GM23338 (cell line): ENCODE measurements at regions not wholly inside any gene's neighbourhood (a gene's known extent, or its start where the extent isn't known, plus 50 kb on each side); places are given as distances from the start of the nearest gene placed in this dataset.
A peak's percentile ranks its signal among the peaks of the same experiment; 100 is the strongest.

ENCODE experiments used
- ATAC-seq: fragments of 200-7000 bp; cut with Tn5 transposase; 3 replicates; pipeline ENCODE4 v1.9.1; 2020
- DNase-seq: peaks from one replicate; pipeline ENCODE4 v3.0.0-alpha.2; 2015; ENCODE audit warnings: low spot score
- H2AFZ ChIP-seq: fragments of 200-600 bp; sonication (generic); 2 replicates; pipeline ENCODE4 v1.8.0; 2016; ENCODE audit warnings: antibody characterized with exemption, mild to moderate bottlenecking, moderate library complexity
- H3F3A ChIP-seq: fragments of 200-600 bp; sonication (generic); replicated peaks from 2 replicates; pipeline ENCODE4 v1.8.0; 2017; ENCODE audit warnings: antibody characterized with exemption, mixed run types, low read depth
- H3K27ac ChIP-seq: fragments of 200-600 bp; sonication (generic); 2 replicates; pipeline ENCODE4 v1.6.1; 2016; ENCODE audit warnings: low read depth
- H3K27me3 ChIP-seq: fragments of 200-600 bp; sonication (generic); 2 replicates; pipeline ENCODE4 v1.8.0; 2016; ENCODE audit warnings: mild to moderate bottlenecking, mixed run types, moderate library complexity; ENCODE audit not compliant: insufficient read depth
- H3K36me3 ChIP-seq: fragments of 200-600 bp; sonication (generic); 2 replicates; pipeline ENCODE4 v1.8.0; 2016; ENCODE audit warnings: mild to moderate bottlenecking; ENCODE audit not compliant: insufficient read depth
- H3K4me1 ChIP-seq: fragments of 200-600 bp; sonication (generic); 2 replicates; pipeline ENCODE4 v1.8.0; 2016; ENCODE audit warnings: mild to moderate bottlenecking, moderate library complexity; ENCODE audit not compliant: insufficient read depth
- H3K4me2 ChIP-seq: fragments of 200-600 bp; sonication (generic); 2 replicates; pipeline ENCODE4 v1.7.1; 2017; ENCODE audit warnings: mixed run types
- H3K4me3 ChIP-seq: fragments of 200-600 bp; sonication (generic); 2 replicates; pipeline ENCODE4 v1.6.1; 2016; ENCODE audit warnings: mixed run types
- H3K79me2 ChIP-seq: fragments of 200-600 bp; sonication (generic); replicated peaks from 2 replicates; pipeline ENCODE4 v1.8.0; 2017; ENCODE audit warnings: mild to moderate bottlenecking; ENCODE audit not compliant: insufficient read depth
- H3K9me2 ChIP-seq: fragments of 200-600 bp; sonication (generic); 2 replicates; pipeline ENCODE4 v1.8.0; 2017; ENCODE audit not compliant: insufficient read depth
- H4K20me1 ChIP-seq: fragments of 200-600 bp; sonication (generic); replicated peaks from 2 replicates; pipeline ENCODE4 v1.8.0; 2017; ENCODE audit warnings: mild to moderate bottlenecking; ENCODE audit not compliant: insufficient read depth
- H3K27ac Mint-ChIP-seq: 2 replicates; pipeline ENCODE4 v1.8.0; 2020; ENCODE audit warnings: inconsistent platforms, mild to moderate bottlenecking, moderate library complexity, mixed read lengths
- H3K27me3 Mint-ChIP-seq: 3 replicates; pipeline ENCODE4 v1.8.0; 2022; ENCODE audit warnings: low read depth, mild to moderate bottlenecking, moderate library complexity, mixed read lengths, inconsistent platforms; ENCODE audit not compliant: insufficient read depth, poor library complexity
- H3K36me3 Mint-ChIP-seq: 3 replicates; pipeline ENCODE4 v1.8.0; 2021; ENCODE audit warnings: low read depth, mild to moderate bottlenecking, inconsistent platforms, moderate library complexity, mixed read lengths
- H3K4me1 Mint-ChIP-seq: 3 replicates; pipeline ENCODE4 v1.8.0; 2020; ENCODE audit warnings: mild to moderate bottlenecking, inconsistent platforms, mixed read lengths
- H3K4me3 Mint-ChIP-seq: 3 replicates; pipeline ENCODE4 v1.8.0; 2021; ENCODE audit warnings: moderate library complexity, mild to moderate bottlenecking, inconsistent platforms, mixed read lengths
- H3K9me3 Mint-ChIP-seq: 3 replicates; pipeline ENCODE4 v1.8.0; 2020; ENCODE audit warnings: moderate library complexity, mild to moderate bottlenecking, inconsistent platforms, mixed read lengths
- CREB1 ChIP-seq: fragments of 250-450 bp; sonication (Bioruptor Pico); IDR thresholded peaks from 2 replicates; pipeline ENCODE4 v1.5.0; 2020; ENCODE audit warnings: low read depth, mild to moderate bottlenecking, moderate library complexity
- ETS1 ChIP-seq: IDR thresholded peaks from 2 replicates; pipeline ENCODE4 v1.6.1; 2016; ENCODE audit warnings: antibody characterized with exemption
- EZH2 ChIP-seq: fragments of 200-600 bp; sonication (generic); IDR thresholded peaks from one replicate; pipeline ENCODE4 v1.8.0; 2017; ENCODE audit warnings: antibody characterized with exemption, mild to moderate bottlenecking, low read depth; ENCODE audit not compliant: unreplicated experiment
- EZH2phosphoT487 ChIP-seq: fragments of 200-600 bp; sonication (generic); IDR thresholded peaks from one replicate; pipeline ENCODE4 v1.8.1; 2018; ENCODE audit warnings: antibody characterized with exemption; ENCODE audit not compliant: unreplicated experiment
- JUNB ChIP-seq: IDR thresholded peaks from one replicate; pipeline ENCODE4 v1.6.1; 2016; ENCODE audit warnings: antibody characterized with exemption; ENCODE audit not compliant: unreplicated experiment
- NANOG ChIP-seq: IDR thresholded peaks from 2 replicates; pipeline ENCODE4 v1.6.1; 2016; ENCODE audit warnings: antibody characterized with exemption, borderline replicate concordance
- POLR2AphosphoS5 ChIP-seq: IDR thresholded peaks from 2 replicates; pipeline ENCODE4 v1.6.1; 2016; ENCODE audit warnings: antibody characterized with exemption, low read depth
- REST ChIP-seq: IDR thresholded peaks from one replicate; pipeline ENCODE4 v1.6.1; 2018; ENCODE audit warnings: antibody characterized with exemption; ENCODE audit not compliant: unreplicated experiment
- STAT1 ChIP-seq: IDR thresholded peaks from one replicate; pipeline ENCODE4 v1.6.1; 2016; ENCODE audit warnings: antibody characterized with exemption; ENCODE audit not compliant: unreplicated experiment
- ZNF114 ChIP-seq: fragments of 250-450 bp; sonication (Bioruptor Pico); IDR thresholded peaks from 2 replicates; pipeline ENCODE4 v1.5.0; 2020; ENCODE audit warnings: mild to moderate bottlenecking, moderate library complexity
- ZNF331 ChIP-seq: fragments of 250-450 bp; sonication (Bioruptor Pico); IDR thresholded peaks from 2 replicates; pipeline ENCODE4 v1.5.0; 2020; ENCODE audit warnings: low read depth, mild to moderate bottlenecking, moderate library complexity
- ZNF462 ChIP-seq: fragments of 250-450 bp; sonication (Bioruptor Pico); IDR thresholded peaks from 2 replicates; pipeline ENCODE4 v1.5.0; 2020; ENCODE audit warnings: mild to moderate bottlenecking, moderate library complexity
- TF ChIP-seq, protein P1 (sequence below), 2 experiments: fragments of 200-600 bp in 1 of 2; sonication (generic) in 1 of 2; conservative IDR thresholded peaks; 2 replicates each; pipeline versions ENCODE4 v1.5.1 to v1.6.1; 2016 to 2017; ENCODE audit warnings: antibody characterized with exemption in 2 of 2, low read depth in 2 of 2, mild to moderate bottlenecking in 2 of 2, moderate library complexity in 1 of 2

GRCh38 chr4:112840061-112840460 is 203.1 kb downstream of the LARP7 start:
- Histone ChIP-seq H3K27me3 (no peaks in the 10 kb centered on the region), H3K36me3 (peaks cover 7% of the 10 kb centered on the region), H4K20me1 (no peaks in the 10 kb centered on the region), H3K4me1 (peaks cover 18% of the 10 kb centered on the region), H3K79me2 (no peaks in the 10 kb centered on the region; the same call in none of the 2 replicates), H2AFZ (no peak overlapping the region), H3K27ac (no peak overlapping the region), H3F3A (no peaks in the 10 kb centered on the region; the same call in 1 of the 2 replicates), H3K4me2 (0 out of 2 replicates have a peak overlapping the region, but pooled peaks have one; percentile 4), H3K4me3 (no peak overlapping the region), H3K9me2 (no peaks in the 10 kb centered on the region)
- peaks cover 29% of the 10 kb centered on the region for H3K9me3 Mint-ChIP-seq
- TF ChIP-seq POLR2AphosphoS5 (no peak), REST (no peak), ZNF114 (CRISPR knock-in tag) (no peak), ETS1 (no peak), ZNF462 (CRISPR knock-in tag) (no peak), EZH2phosphoT487 (no peak), ZNF331 (CRISPR knock-in tag) (no peak), JUNB (no peak), CREB1 (CRISPR knock-in tag) (no peak), NANOG (no peak), EZH2 (no peak), STAT1 (no peak)
- TF ChIP-seq, protein P1, sequence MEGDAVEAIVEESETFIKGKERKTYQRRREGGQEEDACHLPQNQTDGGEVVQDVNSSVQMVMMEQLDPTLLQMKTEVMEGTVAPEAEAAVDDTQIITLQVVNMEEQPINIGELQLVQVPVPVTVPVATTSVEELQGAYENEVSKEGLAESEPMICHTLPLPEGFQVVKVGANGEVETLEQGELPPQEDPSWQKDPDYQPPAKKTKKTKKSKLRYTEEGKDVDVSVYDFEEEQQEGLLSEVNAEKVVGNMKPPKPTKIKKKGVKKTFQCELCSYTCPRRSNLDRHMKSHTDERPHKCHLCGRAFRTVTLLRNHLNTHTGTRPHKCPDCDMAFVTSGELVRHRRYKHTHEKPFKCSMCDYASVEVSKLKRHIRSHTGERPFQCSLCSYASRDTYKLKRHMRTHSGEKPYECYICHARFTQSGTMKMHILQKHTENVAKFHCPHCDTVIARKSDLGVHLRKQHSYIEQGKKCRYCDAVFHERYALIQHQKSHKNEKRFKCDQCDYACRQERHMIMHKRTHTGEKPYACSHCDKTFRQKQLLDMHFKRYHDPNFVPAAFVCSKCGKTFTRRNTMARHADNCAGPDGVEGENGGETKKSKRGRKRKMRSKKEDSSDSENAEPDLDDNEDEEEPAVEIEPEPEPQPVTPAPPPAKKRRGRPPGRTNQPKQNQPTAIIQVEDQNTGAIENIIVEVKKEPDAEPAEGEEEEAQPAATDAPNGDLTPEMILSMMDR (conservative IDR thresholded peaks at IDR 0.05; ENCODE audit: low read depth in 2 of 2), result no peak
- H3K4me1 Mint-ChIP-seq, result peaks cover 20% of the 10 kb centered on the region
- no peak overlapping the region for H3K4me3 Mint-ChIP-seq
- ATAC-seq, result peak; percentile 47
- peaks cover 32% of the 10 kb centered on the region for H3K36me3 Mint-ChIP-seq
- no peaks in the 10 kb centered on the region for H3K27me3 Mint-ChIP-seq
- peak; percentile 30 for DNase-seq
- peak overlapping the region; percentile 79 for H3K27ac Mint-ChIP-seq
